Mucosa of descending colon (tissue), 3 donors: ENCODE measurements at regions not wholly inside any gene's neighbourhood (a gene's known extent, or its start where the extent isn't known, plus 50 kb on each side); places are given as distances from the start of the nearest gene placed in this dataset.

Source experiments
- ATAC-seq: fragments of 200-7000 bp; cut with Tn5 transposase; one replicate; pipeline ENCODE4 v1.9.1; 2020; ENCODE audit warnings: mild to moderate bottlenecking, moderate library complexity
- DNase-seq, 3 donors: peaks; one replicate each; pipeline ENCODE4 v3.0.0-alpha.2; 2020
- H3K36me3 ChIP-seq: fragments of 200-600 bp; one replicate; pipeline ENCODE4 v1.8.0; 2021; ENCODE audit warnings: low read depth, mild to moderate bottlenecking
- H3K4me1 ChIP-seq: fragments of 200-600 bp; one replicate; pipeline ENCODE4 v1.8.0; 2021; ENCODE audit warnings: low read depth, mild to moderate bottlenecking
- H3K4me3 ChIP-seq: fragments of 200-600 bp; one replicate; pipeline ENCODE4 v1.8.0; 2021; ENCODE audit warnings: mild to moderate bottlenecking
- H3K9me3 ChIP-seq: fragments of 200-600 bp; one replicate; pipeline ENCODE4 v1.8.0; 2021; ENCODE audit warnings: mild to moderate bottlenecking
- CTCF ChIP-seq: fragments of 200-600 bp; IDR thresholded peaks from one replicate; pipeline ENCODE4 v1.8.0; 2022; ENCODE audit warnings: antibody characterized with exemption, mild to moderate bottlenecking
- intact Hi-C, 2 donors: fragments of 100-400 bp; cut with DNase I in 1 of 2; cut with micrococcal nuclease in 1 of 2; formaldehyde crosslinking; loops; one replicate each; pipeline versions ENCODE4 v1.11.0 to v1.11.1; 2022; cut with DNase I, micrococcal nuclease
- donor health status: DM: no; HTN: no; CAD: no; lungs with moderate emphysema.
- donor health status: DM: no; HTN: no; CAD: no.
- donor health status: DM: no; HTN: yes; CAD: no.

GRCh38 chr3:153673853-153674252, 447.3 kb upstream of the ARHGEF26 start:
- intact Hi-C loops, result no loop called here
- Histone ChIP-seq H3K4me3 (no peak overlapping the region), H3K4me1 (no peaks in the 10 kb centered on the region), H3K9me3 (no peaks in the 10 kb centered on the region), H3K36me3 (no peaks in the 10 kb centered on the region)
- TF ChIP-seq CTCF, result no peak
- ATAC-seq, result no peak
- DNase-seq, result no peak

- DNase-seq, result no peak
- intact Hi-C loops, result no loop called here
- Histone ChIP-seq H3K4me1 (no peaks in the 10 kb centered on the region), H3K9me3 (no peaks in the 10 kb centered on the region), H3K36me3 (no peaks in the 10 kb centered on the region), H3K4me3 (no peak overlapping the region)
- no peak for ATAC-seq
- TF ChIP-seq CTCF, result no peak
These were observed 441.5 kb upstream of the ARHGEF26 start for GRCh38 chr3:153679714-153680113.

GRCh38 chr3:153680526-153680925, 440.7 kb upstream of the ARHGEF26 start:
- intact Hi-C loops, result no loop called here
- H3K4me3 ChIP-seq, result no peak overlapping the region
- no peaks in the 10 kb centered on the region for H3K36me3 ChIP-seq
- H3K4me1 ChIP-seq, result no peaks in the 10 kb centered on the region
- no peaks in the 10 kb centered on the region for H3K9me3 ChIP-seq
- TF ChIP-seq CTCF, result no peak
- ATAC-seq (no peak), DNase-seq (no peak)

GRCh38 chr3:153681057-153681456, 440.1 kb upstream of the ARHGEF26 start:
- TF ChIP-seq CTCF, result no peak
- intact Hi-C loops, result no loop called here
- no peaks in the 10 kb centered on the region for H3K4me1 ChIP-seq
- ATAC-seq, result no peak
- no peak overlapping the region for H3K4me3 ChIP-seq
- DNase-seq, result no peak
- H3K9me3 ChIP-seq, result no peaks in the 10 kb centered on the region
- H3K36me3 ChIP-seq, result no peaks in the 10 kb centered on the region

GRCh38 chr3:153688301-153689120, 432.7 kb upstream of the ARHGEF26 start:
- ATAC-seq, result no peak
- Histone ChIP-seq H3K4me3 (no peak overlapping the region), H3K36me3 (no peaks in the 10 kb centered on the region), H3K9me3 (no peaks in the 10 kb centered on the region), H3K4me1 (no peaks in the 10 kb centered on the region)
- TF ChIP-seq CTCF, result no peak
- no peak for DNase-seq
- intact Hi-C loops, result no loop called here

GRCh38 chr3:153693207-153693606, 428.0 kb upstream of the ARHGEF26 start:
- Histone ChIP-seq H3K4me1 (no peaks in the 10 kb centered on the region), H3K4me3 (no peak overlapping the region), H3K9me3 (no peaks in the 10 kb centered on the region), H3K36me3 (no peaks in the 10 kb centered on the region)
- intact Hi-C loops, result no loop called here
- DNase-seq, result no peak
- TF ChIP-seq CTCF, result no peak
- ATAC-seq, result no peak
